ENCODE measurements at regions not wholly inside any gene's neighbourhood (a gene's known extent, or its start where the extent isn't known, plus 50 kb on each side); places are given as distances from the start of the nearest gene placed in this dataset.

DNA sequence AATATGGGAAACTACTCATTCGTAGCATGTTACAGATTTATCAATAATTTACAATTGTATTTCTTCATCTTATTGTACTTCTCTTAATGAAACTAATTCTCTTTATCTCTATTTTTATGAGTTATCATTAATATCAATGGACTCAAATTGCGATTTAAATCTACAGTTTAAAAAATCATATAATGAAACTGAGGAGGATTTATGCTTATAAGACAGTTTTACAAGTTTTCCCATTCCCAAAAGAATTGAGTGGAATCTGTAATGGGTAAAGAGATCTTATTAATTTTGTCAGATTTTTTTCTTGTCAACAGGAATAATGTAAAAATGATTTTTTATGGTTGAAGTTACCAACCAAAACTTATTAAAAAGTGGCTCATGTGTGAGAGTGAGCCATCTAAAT lies 468.0 kb downstream of the METTL4 start:
- DNase-seq (ENCODE audit: low spot score) = no peak
- in situ Hi-C loops (cut with MboI; ENCODE audit: low pct_unique_long_range_greater_than_20kb, low sequenced_read_pairs, unreplicated experiment) = loop anchor here (25.0 kb wide), 1 partner anchor 434 kb away; no protein-coding TSS in a partner anchor
- TF ChIP-seq, protein P1, sequence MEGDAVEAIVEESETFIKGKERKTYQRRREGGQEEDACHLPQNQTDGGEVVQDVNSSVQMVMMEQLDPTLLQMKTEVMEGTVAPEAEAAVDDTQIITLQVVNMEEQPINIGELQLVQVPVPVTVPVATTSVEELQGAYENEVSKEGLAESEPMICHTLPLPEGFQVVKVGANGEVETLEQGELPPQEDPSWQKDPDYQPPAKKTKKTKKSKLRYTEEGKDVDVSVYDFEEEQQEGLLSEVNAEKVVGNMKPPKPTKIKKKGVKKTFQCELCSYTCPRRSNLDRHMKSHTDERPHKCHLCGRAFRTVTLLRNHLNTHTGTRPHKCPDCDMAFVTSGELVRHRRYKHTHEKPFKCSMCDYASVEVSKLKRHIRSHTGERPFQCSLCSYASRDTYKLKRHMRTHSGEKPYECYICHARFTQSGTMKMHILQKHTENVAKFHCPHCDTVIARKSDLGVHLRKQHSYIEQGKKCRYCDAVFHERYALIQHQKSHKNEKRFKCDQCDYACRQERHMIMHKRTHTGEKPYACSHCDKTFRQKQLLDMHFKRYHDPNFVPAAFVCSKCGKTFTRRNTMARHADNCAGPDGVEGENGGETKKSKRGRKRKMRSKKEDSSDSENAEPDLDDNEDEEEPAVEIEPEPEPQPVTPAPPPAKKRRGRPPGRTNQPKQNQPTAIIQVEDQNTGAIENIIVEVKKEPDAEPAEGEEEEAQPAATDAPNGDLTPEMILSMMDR (IDR thresholded peaks at IDR 0.05; ENCODE audit: extremely low read depth, insufficient read depth, missing control alignments) = no peak

DNA sequence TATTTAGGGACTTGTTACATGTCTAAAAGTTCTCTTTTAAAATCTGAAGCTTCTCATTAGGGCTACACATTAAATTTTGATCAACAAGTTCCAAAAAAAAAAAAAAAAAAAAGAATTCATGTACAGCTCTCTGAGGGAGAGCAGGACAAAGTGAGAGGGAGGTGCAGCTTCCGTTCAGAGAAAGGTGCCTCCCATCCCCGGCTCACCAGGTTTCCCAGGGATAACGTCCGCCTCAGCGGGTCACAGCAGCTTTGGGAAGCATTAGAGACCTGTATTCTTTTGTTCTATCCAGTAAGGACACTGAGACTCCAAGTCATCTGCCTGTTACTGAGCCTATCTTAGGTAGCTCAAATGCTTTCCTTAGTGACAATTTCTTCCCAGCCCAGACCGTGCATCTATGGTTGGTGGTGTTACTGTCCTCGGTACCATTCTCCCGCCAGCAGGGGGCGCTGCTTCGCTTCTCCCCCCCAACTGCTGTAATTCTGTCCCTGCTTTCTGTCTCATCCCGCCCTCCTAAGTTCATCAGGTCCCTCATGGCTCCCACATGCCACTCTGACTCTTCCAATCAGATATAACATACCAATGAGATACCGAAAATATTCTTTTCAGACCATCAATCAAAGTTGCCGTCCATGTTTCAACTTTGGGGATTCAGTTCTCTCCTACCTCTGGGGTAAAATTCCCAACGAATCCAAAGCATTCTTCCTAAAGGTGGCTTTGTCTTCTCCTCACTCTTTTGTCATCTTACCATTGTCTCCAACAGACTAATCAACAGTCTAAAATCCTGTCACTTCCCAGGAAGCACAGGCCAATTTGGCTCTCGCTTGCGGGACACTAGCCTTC lies 466.5 kb downstream of the METTL4 start:
- TF ChIP-seq, protein P1 (IDR thresholded peaks at IDR 0.05; ENCODE audit: extremely low read depth, insufficient read depth, missing control alignments) = peak; percentile 91
- peak; percentile 49 for DNase-seq (ENCODE audit: low spot score)
- in situ Hi-C loops (cut with MboI; ENCODE audit: low pct_unique_long_range_greater_than_20kb, low sequenced_read_pairs, unreplicated experiment) = loop anchor here (25.0 kb wide), 1 partner anchor 432 kb away; no protein-coding TSS in a partner anchor

DNA sequence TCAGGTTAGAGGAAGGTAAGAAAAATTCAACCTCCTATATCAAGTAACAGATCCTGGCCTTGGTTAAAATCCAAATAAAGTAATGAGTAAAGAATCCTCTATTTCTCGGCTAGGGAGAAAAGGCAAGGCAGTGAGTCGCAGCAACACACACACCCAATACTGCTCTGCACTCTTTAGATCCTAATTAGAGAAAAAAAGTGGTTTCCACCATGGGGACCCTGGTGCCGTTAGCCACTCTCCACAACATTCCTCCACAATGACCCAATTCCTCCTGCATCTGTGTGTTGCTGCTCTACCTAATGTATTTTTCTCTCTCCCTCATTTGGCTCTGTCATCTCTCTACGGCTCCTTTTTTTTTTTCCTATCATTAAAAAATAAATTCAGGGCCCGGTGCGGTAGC lies 462.7 kb downstream of the METTL4 start:
- DNase-seq (ENCODE audit: low spot score) = no peak
- in situ Hi-C loops (cut with MboI; ENCODE audit: low pct_unique_long_range_greater_than_20kb, low sequenced_read_pairs, unreplicated experiment) = loop anchor here (25.0 kb wide), 1 partner anchor 429 kb away; no protein-coding TSS in a partner anchor
- TF ChIP-seq, protein P1 (IDR thresholded peaks at IDR 0.05; ENCODE audit: extremely low read depth, insufficient read depth, missing control alignments) = no peak

DNA sequence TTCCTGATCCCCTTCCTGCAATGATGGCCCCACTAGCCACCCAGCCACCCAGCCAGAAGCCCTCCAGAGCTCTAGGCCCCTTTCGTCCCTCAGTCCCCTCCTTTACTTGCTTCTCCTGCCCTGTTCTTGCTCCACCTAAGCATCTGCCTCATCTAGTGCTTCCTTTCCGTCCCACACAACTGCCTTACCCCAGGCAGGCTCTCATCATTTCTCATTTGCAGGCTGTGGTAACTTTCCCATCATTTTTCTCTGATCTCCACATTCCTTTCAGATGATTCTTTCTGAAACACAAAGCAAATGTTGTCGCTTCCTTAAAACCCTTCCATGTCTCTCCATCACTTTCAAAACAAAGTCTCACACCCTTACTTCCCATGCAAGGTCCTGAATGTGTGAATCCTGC lies 459.8 kb downstream of the METTL4 start:
- in situ Hi-C loops (cut with MboI; ENCODE audit: low pct_unique_long_range_greater_than_20kb, low sequenced_read_pairs, unreplicated experiment) = loop anchor here (25.0 kb wide), 1 partner anchor 426 kb away; no protein-coding TSS in a partner anchor
- TF ChIP-seq, protein P1 (IDR thresholded peaks at IDR 0.05; ENCODE audit: extremely low read depth, insufficient read depth, missing control alignments) = no peak
- no peak for DNase-seq (ENCODE audit: low spot score)

DNA sequence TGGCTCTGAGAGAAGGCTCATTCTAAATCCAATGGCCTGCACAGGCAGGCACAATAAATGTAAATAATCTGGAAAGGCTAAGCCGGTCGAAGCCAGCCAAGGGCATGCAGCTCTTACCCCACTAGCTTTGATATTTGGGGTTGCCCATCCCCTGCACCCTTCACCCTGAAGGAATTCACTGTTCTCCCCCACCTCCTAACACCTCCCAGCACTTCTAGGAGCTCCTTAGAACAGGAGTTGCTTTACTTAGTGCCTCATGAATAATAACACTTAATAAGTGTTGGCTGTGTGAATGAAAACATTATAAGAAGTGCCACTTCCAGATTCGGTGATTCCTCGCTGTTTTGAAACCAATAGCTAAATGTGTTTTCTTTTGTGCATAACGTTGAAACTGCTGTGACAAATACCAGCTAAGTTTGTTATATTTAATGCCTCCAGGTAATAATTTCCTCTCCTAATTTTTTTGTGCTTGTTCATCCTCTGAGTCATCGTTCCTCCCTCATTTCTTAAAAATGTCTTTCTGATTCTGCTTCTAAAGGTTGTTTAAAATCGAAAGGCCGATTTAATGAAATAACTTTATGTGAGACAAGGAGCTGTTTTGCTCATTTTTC lies 458.8 kb downstream of the METTL4 start:
- in situ Hi-C loops (cut with MboI; ENCODE audit: low pct_unique_long_range_greater_than_20kb, low sequenced_read_pairs, unreplicated experiment) = loop anchor here (25.0 kb wide), 1 partner anchor 425 kb away; no protein-coding TSS in a partner anchor
- no peak for DNase-seq (ENCODE audit: low spot score)
- TF ChIP-seq, protein P1 (IDR thresholded peaks at IDR 0.05; ENCODE audit: extremely low read depth, insufficient read depth, missing control alignments) = no peak

DNA sequence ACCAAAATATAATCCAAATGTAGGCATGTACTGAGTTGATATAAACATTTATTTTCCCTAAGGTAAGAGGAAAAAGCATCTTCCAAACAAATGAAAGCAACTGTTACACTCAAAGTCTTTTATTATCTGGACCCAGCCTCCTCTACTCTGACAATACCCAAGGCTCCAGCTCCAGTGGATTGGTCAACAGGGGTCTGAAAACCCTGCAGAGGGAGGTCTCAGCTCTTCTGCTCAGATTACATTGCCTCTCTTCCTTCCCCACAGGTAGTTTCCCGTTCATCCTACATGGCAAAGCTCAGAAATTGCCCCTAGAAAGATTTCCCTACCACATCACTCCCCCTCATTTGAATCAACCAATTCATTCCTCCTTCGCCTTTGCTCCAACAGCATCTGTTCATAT lies 457.0 kb downstream of the METTL4 start:
- TF ChIP-seq, protein P1 (IDR thresholded peaks at IDR 0.05; ENCODE audit: extremely low read depth, insufficient read depth, missing control alignments) = no peak
- in situ Hi-C loops (cut with MboI; ENCODE audit: low pct_unique_long_range_greater_than_20kb, low sequenced_read_pairs, unreplicated experiment) = loop anchor here (25.0 kb wide), 1 partner anchor 423 kb away; no protein-coding TSS in a partner anchor
- no peak for DNase-seq (ENCODE audit: low spot score)

All from GM13977 (cell line).